Transverse colon (tissue), 4 donors: ENCODE measurements at regions not wholly inside any gene's neighbourhood (a gene's known extent, or its start where the extent isn't known, plus 50 kb on each side); places are given as distances from the start of the nearest gene placed in this dataset.

Experiments
- DNase-seq: peaks from one replicate; pipeline ENCODE4 v3.0.0-alpha.2; 2019
- H3K27ac ChIP-seq, 4 donors: fragments of 200-600 bp; sonication (generic); 2 replicates each; pipeline ENCODE4 v1.5.1; 2016 to 2018; ENCODE audit warnings: inconsistent platforms in 4 of 4
- H3K27me3 ChIP-seq: fragments of 200-600 bp; sonication (generic); 2 replicates; pipeline ENCODE4 v1.5.1; 2017; ENCODE audit warnings: inconsistent platforms
- H3K36me3 ChIP-seq, 4 donors: fragments of 200-600 bp; sonication (generic); 2 replicates each; pipeline ENCODE4 v1.5.1; 2017 to 2019; ENCODE audit warnings: inconsistent platforms in 4 of 4
- H3K4me1 ChIP-seq, 4 donors: fragments of 200-600 bp; sonication (generic); 2 replicates each; pipeline ENCODE4 v1.5.1; 2017 to 2020; ENCODE audit warnings: inconsistent platforms in 4 of 4
- H3K4me3 ChIP-seq, 4 donors: fragments of 200-600 bp; sonication (generic); 1 replicate in 1 of 4; 2 replicates in 3 of 4; pipeline versions ENCODE4 v1.5.1 to v1.6.1; 2017 to 2019; ENCODE audit warnings: inconsistent platforms in 4 of 4
- H3K9me3 ChIP-seq, 2 donors: fragments of 200-600 bp; sonication (generic); 2 replicates each; pipeline ENCODE4 v1.5.1; 2017 to 2019; ENCODE audit warnings: inconsistent platforms in 2 of 2
- CTCF ChIP-seq, 5 experiments: fragments of 200-600 bp in 3 of 5; fragments of 450-650 bp in 2 of 5; sonication (generic) in 3 of 5; IDR thresholded peaks; 1 replicate in 2 of 5; 2 replicates in 3 of 5; pipeline ENCODE4 v1.5.1; 2016 to 2017; ENCODE audit warnings: antibody characterized with exemption in 5 of 5, inconsistent platforms in 3 of 5, mild to moderate bottlenecking in 2 of 5, moderate library complexity in 1 of 5
- EP300 ChIP-seq: sonication (generic); formaldehyde crosslinking; IDR thresholded peaks from one replicate; pipeline ENCODE4 v1.6.1; 2017; ENCODE audit warnings: antibody characterized with exemption, low read depth
- POLR2A ChIP-seq: fragments of 450-650 bp; IDR thresholded peaks from one replicate; pipeline ENCODE4 v1.6.1; 2016; ENCODE audit warnings: antibody characterized with exemption, mild to moderate bottlenecking, moderate library complexity
- POLR2AphosphoS5 ChIP-seq, 3 donors: sonication (generic); formaldehyde crosslinking; IDR thresholded peaks; one replicate each; pipeline ENCODE4 v1.6.1; 2016; ENCODE audit warnings: antibody characterized with exemption in 3 of 3
- WGBS, 2 donors: methylation state at CpG; one replicate each; pipeline ENCODE4 v1.1.5; 2018; ENCODE audit warnings: low coverage in 1 of 2; 5-methylcytosine and 5-hydroxymethylcytosine counted together
- in situ Hi-C, 4 donors: fragments of 200-750 bp; cut with MboI; loops; one replicate each; pipeline versions ENCODE4 v1.15.0 to v1.15.1; 2017; ENCODE audit warnings: low sequenced_read_pairs in 3 of 4, low pct_ligation_motif_present in 1 of 4, low pct_unique_long_range_greater_than_20kb in 1 of 4
- intact Hi-C: fragments of 100-400 bp; cut with DNase I; formaldehyde crosslinking; loops from one replicate; pipeline ENCODE4 v1.15.1; 2023; ENCODE audit warnings: low total_unique reads

GRCh38 chr4:123893011-123893981 lies 496.7 kb downstream of the SPRY1 start:
- no peak for DNase-seq
- H3K27me3 ChIP-seq = no peaks in the 10 kb centered on the region
- no peaks in the 10 kb centered on the region for H3K36me3 ChIP-seq
- no peaks in the 10 kb centered on the region for H3K9me3 ChIP-seq
- TF ChIP-seq POLR2AphosphoS5 (IDR thresholded peaks at IDR 0.05) (peak in 2 of 3 donors; percentile 51 to 55), CTCF (IDR thresholded peaks at IDR 0.05) (no peak)
- in situ Hi-C loops (no loop called here), intact Hi-C loops (no loop called here)
- 42 to 45% methylated on average over 9 of the region's 9 CpGs for WGBS, 2 donors
- no peaks in the 10 kb centered on the region for H3K4me1 ChIP-seq
- H3K27ac ChIP-seq = peak overlapping the region in 2 of 4 donors; percentile 4 to 37
- H3K4me3 ChIP-seq = no peak overlapping the region

DNA sequence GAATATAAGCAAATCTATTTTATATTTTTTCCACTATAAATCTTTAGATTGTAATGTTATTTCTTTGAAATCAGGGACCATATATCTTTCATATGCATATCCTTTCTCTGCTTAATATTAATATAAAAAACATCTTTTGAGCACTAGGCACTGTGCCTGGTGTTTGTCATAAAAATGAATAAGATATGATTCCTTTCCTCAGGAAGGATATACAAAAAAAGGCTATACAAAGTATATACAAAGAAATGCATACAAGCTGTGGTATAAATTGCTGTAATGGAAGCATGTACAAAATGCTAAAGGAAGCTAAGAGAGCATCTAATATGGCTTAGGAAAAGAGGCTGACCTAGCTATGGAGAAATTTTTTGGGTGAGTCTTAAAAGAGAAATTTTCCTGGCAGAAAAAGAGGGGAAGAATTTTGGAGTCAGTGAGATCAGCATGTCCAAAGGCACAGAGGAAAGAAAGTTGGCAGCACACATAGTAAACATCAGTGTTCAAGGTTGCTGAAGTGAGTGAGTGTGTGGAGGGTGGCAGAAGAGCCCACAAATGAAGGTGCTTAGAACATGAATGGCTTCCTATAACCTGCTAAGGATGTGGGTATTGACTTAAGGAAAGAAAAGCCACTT lies 500.0 kb downstream of the SPRY1 start:
- intact Hi-C loops (no loop called here), in situ Hi-C loops (no loop called here)
- no peaks in the 10 kb centered on the region for H3K36me3 ChIP-seq
- H3K27me3 ChIP-seq = no peaks in the 10 kb centered on the region
- H3K27ac ChIP-seq = no peak overlapping the region
- H3K9me3 ChIP-seq = no peaks in the 10 kb centered on the region
- no peaks in the 10 kb centered on the region for H3K4me1 ChIP-seq
- no peak for DNase-seq
- no peak overlapping the region for H3K4me3 ChIP-seq
- TF ChIP-seq POLR2AphosphoS5 (IDR thresholded peaks at IDR 0.05) = no peak
- no peak for TF ChIP-seq EP300
- no peak for TF ChIP-seq CTCF (IDR thresholded peaks at IDR 0.05)
- no peak for TF ChIP-seq POLR2A

DNA sequence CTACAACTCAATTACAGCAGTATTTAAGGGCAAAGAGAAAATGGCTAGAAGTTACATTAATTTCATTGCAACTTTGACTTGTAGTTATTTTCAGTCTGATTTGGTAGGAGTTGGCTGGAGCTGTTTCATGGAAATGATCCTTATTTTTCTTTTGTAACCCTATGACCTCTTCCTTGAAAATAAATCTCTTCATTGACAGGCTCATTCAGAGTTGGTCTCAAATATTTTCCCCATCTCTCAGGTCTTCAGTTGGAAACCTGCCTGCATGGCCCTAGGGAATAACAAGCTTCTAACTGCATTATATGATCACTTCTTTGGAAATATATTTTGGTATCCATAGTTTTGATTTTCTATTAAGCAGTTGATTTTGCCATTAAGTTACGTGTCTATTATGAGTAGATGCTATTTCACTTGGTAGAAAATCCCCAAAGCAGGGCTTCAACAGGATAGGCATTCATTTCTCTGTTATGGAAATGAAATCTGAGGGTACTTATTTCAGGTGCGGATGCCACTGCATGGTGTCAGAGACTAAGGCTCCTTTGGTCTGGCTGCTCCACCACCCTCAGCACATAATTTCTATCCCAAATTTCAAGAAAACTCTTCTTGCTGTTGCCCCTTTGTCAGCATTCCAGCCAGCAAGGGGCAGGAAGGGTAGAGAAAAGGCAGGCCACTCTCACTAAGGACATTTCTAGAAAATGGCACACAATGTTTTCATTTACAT lies 502.5 kb downstream of the SPRY1 start:
- H3K4me3 ChIP-seq = no peak overlapping the region
- no peaks in the 10 kb centered on the region for H3K27me3 ChIP-seq
- H3K9me3 ChIP-seq = no peaks in the 10 kb centered on the region
- intact Hi-C loops (no loop called here), in situ Hi-C loops (no loop called here)
- no peak for DNase-seq
- no peak overlapping the region for H3K27ac ChIP-seq
- H3K4me1 ChIP-seq = no peaks in the 10 kb centered on the region
- no peak for TF ChIP-seq EP300
- TF ChIP-seq POLR2AphosphoS5 (IDR thresholded peaks at IDR 0.05) = no peak
- 85 to 94% methylated on average over 2 of the region's 2 CpGs for WGBS, 2 donors
- H3K36me3 ChIP-seq = no peaks in the 10 kb centered on the region

GRCh38 chr4:123904882-123905281 lies 508.3 kb downstream of the SPRY1 start:
- no peaks in the 10 kb centered on the region for H3K27me3 ChIP-seq
- H3K27ac ChIP-seq = no peak overlapping the region
- TF ChIP-seq POLR2AphosphoS5 (IDR thresholded peaks at IDR 0.05) (no peak), EP300 (no peak), POLR2A (no peak), CTCF (IDR thresholded peaks at IDR 0.05) (no peak)
- intact Hi-C loops = no loop called here
- in situ Hi-C loops = no loop called here
- 90 to 100% methylated on average over 1 of the region's 1 CpG for WGBS, 2 donors
- H3K9me3 ChIP-seq = no peaks in the 10 kb centered on the region
- no peak overlapping the region for H3K4me3 ChIP-seq
- no peaks in the 10 kb centered on the region for H3K4me1 ChIP-seq
- DNase-seq = no peak
- no peaks in the 10 kb centered on the region for H3K36me3 ChIP-seq
